ENCODE measurements at regions not wholly inside any gene's neighbourhood (a gene's known extent, or its start where the extent isn't known, plus 50 kb on each side); places are given as distances from the start of the nearest gene placed in this dataset.
"Not testable (repeated sequence)": the region's sequence is repeated elsewhere in the genome, so short reads cannot be mapped to it uniquely, and the experiment has no call there.

DNA sequence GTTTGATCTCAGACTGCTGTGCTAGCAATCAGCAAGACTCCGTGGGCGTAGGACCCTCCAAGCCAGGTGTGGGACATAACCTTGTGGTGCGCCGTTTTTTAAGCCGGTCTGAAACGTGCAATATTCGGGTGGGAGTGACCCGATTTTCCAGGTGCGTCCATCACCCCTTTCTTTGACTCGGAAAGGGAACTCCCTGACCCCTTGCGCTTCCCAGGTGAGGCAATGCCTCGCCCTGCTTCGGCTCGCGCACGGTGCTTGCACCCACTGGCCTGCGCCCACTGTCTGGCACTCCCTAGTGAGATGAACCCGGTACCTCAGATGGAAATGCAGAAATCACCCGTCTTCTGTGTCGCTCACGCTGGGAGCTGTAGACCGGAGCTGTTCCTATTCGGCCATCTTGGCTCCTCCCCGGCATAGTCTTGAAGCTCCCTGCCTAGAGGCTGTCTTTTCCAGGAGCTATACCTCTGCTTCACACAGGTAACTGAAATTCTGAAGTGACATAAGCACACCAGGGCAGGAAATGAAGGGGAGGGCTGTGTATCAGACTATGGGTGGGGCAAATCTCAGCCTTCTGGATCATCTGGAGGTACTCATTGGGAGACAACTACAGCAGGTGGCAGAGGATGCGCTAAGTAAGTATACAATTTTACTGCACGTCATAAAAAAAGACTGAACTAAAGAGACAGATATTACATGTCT is 252.1 kb upstream of the POT1 start:
- not testable (repeated sequence) for TF ChIP-seq POLR2A (IDR thresholded peaks at IDR 0.05)
- TF ChIP-seq, protein P1, sequence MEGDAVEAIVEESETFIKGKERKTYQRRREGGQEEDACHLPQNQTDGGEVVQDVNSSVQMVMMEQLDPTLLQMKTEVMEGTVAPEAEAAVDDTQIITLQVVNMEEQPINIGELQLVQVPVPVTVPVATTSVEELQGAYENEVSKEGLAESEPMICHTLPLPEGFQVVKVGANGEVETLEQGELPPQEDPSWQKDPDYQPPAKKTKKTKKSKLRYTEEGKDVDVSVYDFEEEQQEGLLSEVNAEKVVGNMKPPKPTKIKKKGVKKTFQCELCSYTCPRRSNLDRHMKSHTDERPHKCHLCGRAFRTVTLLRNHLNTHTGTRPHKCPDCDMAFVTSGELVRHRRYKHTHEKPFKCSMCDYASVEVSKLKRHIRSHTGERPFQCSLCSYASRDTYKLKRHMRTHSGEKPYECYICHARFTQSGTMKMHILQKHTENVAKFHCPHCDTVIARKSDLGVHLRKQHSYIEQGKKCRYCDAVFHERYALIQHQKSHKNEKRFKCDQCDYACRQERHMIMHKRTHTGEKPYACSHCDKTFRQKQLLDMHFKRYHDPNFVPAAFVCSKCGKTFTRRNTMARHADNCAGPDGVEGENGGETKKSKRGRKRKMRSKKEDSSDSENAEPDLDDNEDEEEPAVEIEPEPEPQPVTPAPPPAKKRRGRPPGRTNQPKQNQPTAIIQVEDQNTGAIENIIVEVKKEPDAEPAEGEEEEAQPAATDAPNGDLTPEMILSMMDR (IDR thresholded peaks at IDR 0.05) = not testable (repeated sequence)
